Activated T-cell treated with anti-CD3 and anti-CD28 coated beads, Interleukin-2, amount 50 U/mL, for 72 hours (primary cell): ENCODE measurements at regions not wholly inside any gene's neighbourhood (a gene's known extent, or its start where the extent isn't known, plus 50 kb on each side); places are given as distances from the start of the nearest gene placed in this dataset.
"Not testable (repeated sequence)": the region's sequence is repeated elsewhere in the genome, so short reads cannot be mapped to it uniquely, and the experiment has no call there.

Source experiments
- ATAC-seq, 2 donors: fragments of 150-1000 bp; cut with Tn5 transposase; replicated peaks in 1 of 2; 2 replicates each; pipeline ENCODE4 v1.10.0; 2021; ENCODE audit warnings: moderate library complexity in 2 of 2, mild to moderate bottlenecking in 1 of 2
- DNase-seq, 2 donors: peaks; one replicate each; pipeline ENCODE4 v3.0.0; 2021 to 2022; ENCODE audit warnings: mixed read lengths in 1 of 2
- H3K27ac Mint-ChIP-seq: one replicate; pipeline ENCODE4 v1.8.0; 2022; ENCODE audit warnings: mild to moderate bottlenecking, moderate library complexity, mixed read lengths
- H3K27me3 Mint-ChIP-seq: one replicate; pipeline ENCODE4 v1.8.0; 2022; ENCODE audit warnings: low read depth, mixed read lengths
- H3K36me3 Mint-ChIP-seq, 2 donors: one replicate each; pipeline ENCODE4 v1.8.0; 2022; ENCODE audit warnings: mixed read lengths in 2 of 2, mild to moderate bottlenecking in 1 of 2; ENCODE audit not compliant: insufficient read depth in 2 of 2
- H3K4me1 Mint-ChIP-seq: one replicate; pipeline ENCODE4 v1.8.0; 2022; ENCODE audit warnings: low read depth, mixed read lengths
- H3K4me3 Mint-ChIP-seq, 2 donors: one replicate each; pipeline ENCODE4 v1.8.0; 2022; ENCODE audit warnings: mild to moderate bottlenecking in 2 of 2, mixed read lengths in 2 of 2, moderate library complexity in 2 of 2
- H3K9me3 Mint-ChIP-seq, 2 donors: one replicate each; pipeline ENCODE4 v1.8.0; 2022; ENCODE audit warnings: mixed read lengths in 2 of 2

DNA sequence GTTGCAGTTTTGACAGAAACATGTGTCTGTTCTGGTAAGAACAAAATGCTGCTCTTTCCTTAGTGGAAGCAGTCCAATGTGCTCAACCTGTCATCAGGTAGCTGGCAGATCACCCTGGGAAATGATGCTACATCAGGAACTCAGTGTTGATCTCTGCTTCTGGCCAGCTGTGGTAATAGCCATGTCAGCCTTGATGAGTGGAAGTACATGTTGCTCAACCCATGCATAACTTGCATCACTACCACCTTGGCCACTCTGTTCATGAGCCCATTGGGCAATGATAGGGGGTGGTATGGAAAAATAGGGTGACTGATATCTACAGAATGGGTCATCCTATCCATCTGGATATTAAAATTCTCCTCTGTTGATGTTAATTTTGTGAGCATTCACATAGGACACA lies 411.0 kb downstream of the C12orf50 start:
- H3K27ac Mint-ChIP-seq, result no peak overlapping the region
- H3K9me3 Mint-ChIP-seq, result peaks cover 2% of the 10 kb centered on the region in 2 donors
- DNase-seq (no peak), ATAC-seq (no peak)
- no peaks in the 10 kb centered on the region for H3K36me3 Mint-ChIP-seq
- no peaks in the 10 kb centered on the region for H3K27me3 Mint-ChIP-seq
- no peak overlapping the region for H3K4me3 Mint-ChIP-seq
- H3K4me1 Mint-ChIP-seq, result no peaks in the 10 kb centered on the region

DNA sequence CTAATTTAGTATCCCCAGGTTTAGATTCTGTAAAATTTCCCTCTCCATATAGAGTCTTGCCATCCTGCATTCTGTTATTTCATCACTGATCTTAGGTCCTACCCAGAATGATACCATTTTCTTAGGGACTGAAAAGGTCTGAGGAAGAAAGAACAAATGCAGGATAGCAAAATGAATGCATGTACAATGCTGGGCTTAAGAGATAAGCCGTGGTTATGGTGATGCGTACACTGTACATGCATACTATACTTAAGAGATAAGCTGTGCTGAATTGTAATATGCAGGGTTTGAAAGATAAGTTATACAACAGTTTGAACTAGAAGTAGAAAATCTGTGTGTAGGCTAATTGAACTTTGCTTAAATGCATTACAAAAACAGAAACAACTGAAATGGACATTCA lies 416.2 kb downstream of the C12orf50 start:
- no peak overlapping the region for H3K4me3 Mint-ChIP-seq

DNA sequence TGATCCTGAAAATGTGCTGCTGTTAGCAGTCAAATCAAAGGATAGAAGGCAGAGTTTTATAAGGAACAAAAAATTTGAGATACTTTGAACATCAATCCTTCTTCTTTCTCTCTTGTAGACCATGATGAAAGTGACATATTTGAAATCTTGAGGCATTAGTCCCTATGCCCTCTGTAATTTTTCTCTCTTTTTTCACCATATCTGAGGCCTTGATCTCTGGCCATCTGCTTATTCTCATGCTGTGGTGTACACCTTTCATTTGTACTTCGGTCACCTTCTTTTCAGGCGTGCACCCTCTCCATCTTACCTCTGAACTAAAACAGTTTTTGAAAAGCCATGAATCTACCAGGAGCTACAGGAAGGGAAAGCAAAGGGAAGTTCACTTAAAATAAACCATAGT lies 420.9 kb downstream of the C12orf50 start:
- DNase-seq (no peak), ATAC-seq (no peak)
- H3K9me3 Mint-ChIP-seq, result peaks cover 7 to 9% of the 10 kb centered on the region in 2 donors
- H3K27ac Mint-ChIP-seq, result no peak overlapping the region
- H3K36me3 Mint-ChIP-seq, result no peaks in the 10 kb centered on the region
- no peak overlapping the region for H3K4me3 Mint-ChIP-seq
- H3K4me1 Mint-ChIP-seq, result no peaks in the 10 kb centered on the region
- H3K27me3 Mint-ChIP-seq, result no peaks in the 10 kb centered on the region

More for the DNA sequence above, 416.2 kb downstream of the C12orf50 start:
- Mint-ChIP-seq H3K9me3 (peaks cover 1 to 3% of the 10 kb centered on the region in 2 donors), H3K4me1 (no peaks in the 10 kb centered on the region), H3K27me3 (no peaks in the 10 kb centered on the region), H3K36me3 (no peaks in the 10 kb centered on the region), H3K27ac (no peak overlapping the region)
- ATAC-seq (no peak), DNase-seq (no peak)

DNA sequence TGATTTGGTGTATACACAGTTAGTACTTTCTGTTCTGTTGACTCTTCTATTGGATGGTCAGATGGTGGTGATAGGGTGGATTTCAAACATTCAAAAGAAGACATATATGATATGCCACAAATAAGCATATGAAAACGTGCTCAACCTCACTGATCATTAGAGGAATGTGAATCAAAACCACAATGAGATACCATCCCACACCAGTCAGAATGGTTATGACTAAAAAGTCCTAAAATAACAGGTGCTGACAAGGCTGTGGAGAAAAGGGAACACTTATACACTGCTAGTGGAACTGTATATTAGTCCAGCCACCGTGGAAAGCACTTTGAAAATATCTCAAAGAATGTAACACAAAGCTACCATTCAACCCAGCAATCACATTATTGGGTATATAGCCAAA lies 425.5 kb downstream of the C12orf50 start:
- Mint-ChIP-seq H3K9me3 (peaks cover 7 to 11% of the 10 kb centered on the region in 2 donors), H3K4me3 (no peak overlapping the region), H3K4me1 (no peaks in the 10 kb centered on the region), H3K27ac (no peak overlapping the region), H3K27me3 (no peaks in the 10 kb centered on the region), H3K36me3 (no peaks in the 10 kb centered on the region)
- no peak for DNase-seq
- no peak for ATAC-seq

- H3K27ac Mint-ChIP-seq, result no peak overlapping the region
- no peaks in the 10 kb centered on the region for H3K4me1 Mint-ChIP-seq
- peaks cover 6 to 7% of the 10 kb centered on the region in 2 donors for H3K9me3 Mint-ChIP-seq
- ATAC-seq (no peak), DNase-seq (no peak)
- H3K36me3 Mint-ChIP-seq, result no peaks in the 10 kb centered on the region
- H3K4me3 Mint-ChIP-seq, result no peak overlapping the region
- no peaks in the 10 kb centered on the region for H3K27me3 Mint-ChIP-seq
These were observed 429.7 kb downstream of the C12orf50 start for GRCh38 chr12:87599459-87599858.

DNA sequence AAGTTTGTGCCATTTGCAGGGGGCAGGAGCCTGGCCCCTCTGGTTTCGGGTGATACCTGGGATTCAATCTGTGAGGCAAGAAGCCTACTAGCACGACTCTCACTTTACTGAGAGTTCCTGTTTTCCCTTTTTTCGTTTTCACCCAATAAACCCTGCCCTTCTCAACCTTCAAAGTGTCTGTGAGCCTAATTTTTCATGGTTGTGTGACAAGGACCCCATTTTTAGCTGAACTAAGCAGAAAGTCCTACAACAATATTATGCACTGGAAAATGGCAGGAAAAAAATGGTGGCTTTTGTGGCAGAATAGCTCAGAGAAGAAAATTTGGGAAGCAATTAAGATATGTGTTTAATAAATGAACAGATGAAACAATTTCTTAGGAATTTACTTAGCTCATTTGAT lies 432.1 kb downstream of the C12orf50 start:
- H3K27me3 Mint-ChIP-seq, result no peaks in the 10 kb centered on the region

DNA sequence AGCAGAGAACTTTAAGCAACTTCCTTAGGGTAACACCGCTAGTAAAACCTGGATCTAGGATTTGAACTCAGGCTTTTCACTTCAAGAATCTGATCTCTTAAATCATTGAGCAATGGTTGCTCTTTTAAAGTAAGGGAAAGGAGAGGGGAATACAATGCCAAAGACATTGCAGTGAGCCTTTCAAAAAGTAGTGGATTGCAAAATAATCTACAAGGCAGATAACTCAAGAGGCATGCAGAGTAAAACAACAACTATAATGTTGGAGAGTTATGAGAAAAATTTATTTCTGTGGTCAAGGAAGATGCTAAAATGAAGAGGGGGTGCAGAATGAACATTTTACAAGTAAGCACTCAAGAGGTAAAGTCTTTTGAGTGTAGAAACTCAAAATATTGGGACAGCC lies 432.6 kb downstream of the C12orf50 start:
- H3K4me1 Mint-ChIP-seq, result no peaks in the 10 kb centered on the region
- no peaks in the 10 kb centered on the region for H3K27me3 Mint-ChIP-seq
- H3K27ac Mint-ChIP-seq, result no peak overlapping the region
- no peak for DNase-seq
- ATAC-seq, result no peak
- H3K36me3 Mint-ChIP-seq, result no peaks in the 10 kb centered on the region
- H3K4me3 Mint-ChIP-seq, result no peak overlapping the region
- peaks cover 2 to 3% of the 10 kb centered on the region in 2 donors for H3K9me3 Mint-ChIP-seq

More for the DNA sequence above, 432.1 kb downstream of the C12orf50 start:
- ATAC-seq (no peak), DNase-seq (no peak)
- Mint-ChIP-seq H3K9me3 (peaks cover 2 to 3% of the 10 kb centered on the region in 2 donors), H3K4me3 (no peak overlapping the region), H3K4me1 (no peaks in the 10 kb centered on the region), H3K36me3 (no peaks in the 10 kb centered on the region), H3K27ac (no peak overlapping the region)

GRCh38 chr12:87596134-87596533 lies 433.1 kb downstream of the C12orf50 start:
- DNase-seq, result no peak
- Mint-ChIP-seq H3K9me3 (peaks cover 2 to 5% of the 10 kb centered on the region in 2 donors), H3K4me1 (no peaks in the 10 kb centered on the region), H3K36me3 (no peaks in the 10 kb centered on the region), H3K27ac (no peak overlapping the region), H3K4me3 (no peak overlapping the region), H3K27me3 (no peaks in the 10 kb centered on the region)
- ATAC-seq, result no peak

GRCh38 chr12:87585882-87586557 lies 443.2 kb downstream of the C12orf50 start:
- Mint-ChIP-seq H3K4me1 (no peaks in the 10 kb centered on the region), H3K36me3 (no peaks in the 10 kb centered on the region), H3K27ac (no peak overlapping the region), H3K27me3 (no peaks in the 10 kb centered on the region), H3K4me3 (no peak overlapping the region), H3K9me3 (peaks cover 0 to 2% of the 10 kb centered on the region in 2 donors)
- ATAC-seq (no peak), DNase-seq (no peak)

DNA sequence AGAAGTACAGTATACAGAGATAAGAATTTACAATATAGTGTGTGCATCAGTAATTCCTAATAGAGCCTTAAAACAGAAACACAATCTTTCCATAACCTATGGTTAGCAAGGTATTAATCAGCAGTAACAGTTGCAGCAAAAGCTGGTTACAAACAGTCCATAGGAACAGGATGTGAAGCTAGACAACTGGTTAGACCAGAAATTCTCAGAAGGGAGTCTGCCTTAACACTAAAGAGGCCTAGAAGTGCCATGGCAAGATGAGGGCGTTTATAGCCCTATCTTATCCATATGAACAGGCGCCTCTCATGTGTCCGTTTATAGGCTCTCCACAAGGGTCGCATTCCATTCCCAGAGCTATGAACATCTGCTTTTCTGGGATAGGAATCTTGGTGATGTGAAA lies 450.1 kb downstream of the C12orf50 start:
- not testable (repeated sequence) for ATAC-seq, H3K27me3 Mint-ChIP-seq, H3K4me1 Mint-ChIP-seq, H3K27ac Mint-ChIP-seq, H3K36me3 Mint-ChIP-seq, H3K4me3 Mint-ChIP-seq, DNase-seq
- H3K9me3 Mint-ChIP-seq, result peaks cover 4 to 12% of the 10 kb centered on the region in 2 donors

- no peak overlapping the region for H3K4me3 Mint-ChIP-seq
- H3K27ac Mint-ChIP-seq, result no peak overlapping the region
- no peaks in the 10 kb centered on the region for H3K27me3 Mint-ChIP-seq
- DNase-seq (no peak), ATAC-seq (no peak)
- H3K4me1 Mint-ChIP-seq, result no peaks in the 10 kb centered on the region
- H3K9me3 Mint-ChIP-seq, result peaks cover 4 to 12% of the 10 kb centered on the region in 2 donors
- H3K36me3 Mint-ChIP-seq, result no peaks in the 10 kb centered on the region
These were observed 453.3 kb downstream of the C12orf50 start for GRCh38 chr12:87575906-87576305.

DNA sequence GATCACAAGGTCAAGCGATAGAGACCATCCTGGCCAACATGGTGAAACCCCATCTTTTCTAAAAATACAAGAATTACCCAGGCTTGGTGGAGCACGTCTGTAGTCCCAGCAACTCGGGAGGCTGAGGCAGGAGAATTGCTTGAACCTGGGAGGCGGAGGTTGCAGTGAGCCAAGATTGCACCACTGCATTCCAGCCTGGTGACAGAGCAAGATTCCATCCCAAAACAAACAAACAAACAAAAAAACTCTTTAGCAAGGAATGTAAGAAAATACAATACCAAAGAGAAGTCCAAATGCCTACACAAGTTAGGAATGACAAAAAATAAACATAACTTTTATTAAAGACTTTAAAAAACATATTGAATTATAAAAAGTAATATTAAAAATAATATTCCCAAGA lies 462.3 kb downstream of the C12orf50 start:
- not testable (repeated sequence) for H3K27ac Mint-ChIP-seq, DNase-seq, H3K9me3 Mint-ChIP-seq, H3K4me3 Mint-ChIP-seq, ATAC-seq, H3K27me3 Mint-ChIP-seq, H3K4me1 Mint-ChIP-seq, H3K36me3 Mint-ChIP-seq

GRCh38 chr12:87556985-87557384 lies 472.2 kb downstream of the C12orf50 start:
- H3K9me3 Mint-ChIP-seq, result peaks cover 2 to 11% of the 10 kb centered on the region in 2 donors

DNA sequence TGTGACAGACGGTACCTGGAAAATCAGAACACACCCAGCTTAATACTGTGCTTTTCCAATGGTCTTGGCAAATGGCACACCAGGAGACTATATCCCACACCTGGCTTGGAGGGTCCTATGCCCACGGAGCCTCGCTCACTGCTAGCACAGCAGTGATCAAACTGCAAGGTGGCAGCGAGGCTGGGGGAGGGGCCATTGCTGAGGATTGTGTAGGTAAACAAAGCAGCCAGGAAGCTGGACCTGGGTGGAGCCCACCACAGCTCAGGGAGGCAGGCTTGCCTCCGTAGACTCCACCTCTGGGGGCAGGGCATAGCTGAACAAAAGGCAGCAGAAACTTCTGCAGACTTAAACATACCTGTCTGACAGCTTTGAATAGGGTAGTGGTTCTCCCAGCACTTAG lies 498.0 kb downstream of the C12orf50 start:
- H3K36me3 Mint-ChIP-seq, H3K4me3 Mint-ChIP-seq, H3K4me1 Mint-ChIP-seq, H3K27me3 Mint-ChIP-seq, DNase-seq, H3K27ac Mint-ChIP-seq, ATAC-seq: not testable (repeated sequence)
- peaks cover 5 to 12% of the 10 kb centered on the region in 2 donors for H3K9me3 Mint-ChIP-seq

More at GRCh38 chr12:87556985-87557384, 472.2 kb downstream of the C12orf50 start:
- no peak for ATAC-seq
- no peaks in the 10 kb centered on the region for H3K4me1 Mint-ChIP-seq
- H3K4me3 Mint-ChIP-seq, result no peak overlapping the region
- no peaks in the 10 kb centered on the region for H3K27me3 Mint-ChIP-seq
- no peak overlapping the region for H3K27ac Mint-ChIP-seq
- DNase-seq, result no peak
- no peaks in the 10 kb centered on the region for H3K36me3 Mint-ChIP-seq
